ENCODE measurements at regions not wholly inside any gene's neighbourhood (a gene's known extent, or its start where the extent isn't known, plus 50 kb on each side); places are given as distances from the start of the nearest gene placed in this dataset.

- TF ChIP-seq POLR2A (IDR thresholded peaks at IDR 0.05), result no peak
- TF ChIP-seq, protein P1, sequence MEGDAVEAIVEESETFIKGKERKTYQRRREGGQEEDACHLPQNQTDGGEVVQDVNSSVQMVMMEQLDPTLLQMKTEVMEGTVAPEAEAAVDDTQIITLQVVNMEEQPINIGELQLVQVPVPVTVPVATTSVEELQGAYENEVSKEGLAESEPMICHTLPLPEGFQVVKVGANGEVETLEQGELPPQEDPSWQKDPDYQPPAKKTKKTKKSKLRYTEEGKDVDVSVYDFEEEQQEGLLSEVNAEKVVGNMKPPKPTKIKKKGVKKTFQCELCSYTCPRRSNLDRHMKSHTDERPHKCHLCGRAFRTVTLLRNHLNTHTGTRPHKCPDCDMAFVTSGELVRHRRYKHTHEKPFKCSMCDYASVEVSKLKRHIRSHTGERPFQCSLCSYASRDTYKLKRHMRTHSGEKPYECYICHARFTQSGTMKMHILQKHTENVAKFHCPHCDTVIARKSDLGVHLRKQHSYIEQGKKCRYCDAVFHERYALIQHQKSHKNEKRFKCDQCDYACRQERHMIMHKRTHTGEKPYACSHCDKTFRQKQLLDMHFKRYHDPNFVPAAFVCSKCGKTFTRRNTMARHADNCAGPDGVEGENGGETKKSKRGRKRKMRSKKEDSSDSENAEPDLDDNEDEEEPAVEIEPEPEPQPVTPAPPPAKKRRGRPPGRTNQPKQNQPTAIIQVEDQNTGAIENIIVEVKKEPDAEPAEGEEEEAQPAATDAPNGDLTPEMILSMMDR (IDR thresholded peaks at IDR 0.05), result no peak
- TF ChIP-seq EP300 (IDR thresholded peaks at IDR 0.05), result no peak
These were observed 1189.2 kb downstream of the TYW1 start for GRCh38 chr7:68185631-68186456.

Measured in ovary (tissue), 3 donors.